HCT116 (cell line): ENCODE measurements at regions not wholly inside any gene's neighbourhood (a gene's known extent, or its start where the extent isn't known, plus 50 kb on each side); places are given as distances from the start of the nearest gene placed in this dataset.

ENCODE experiments used
- ATAC-seq: fragments of 200-7000 bp; cut with Tn5 transposase; 2 replicates; pipeline ENCODE4 v1.9.1; 2020; ENCODE audit warnings: mild to moderate bottlenecking, moderate library complexity
- BruUV-seq: library from RNA; stranded (reverse); fragments of 400-500 nt; replicated peaks from 2 replicates; lab custom pipeline; 2021; lab: Mats Ljungman, UMichigan
- CTCF ChIA-PET: fragments of 300-600 bp; sonication (Branson Sonifier 250); formaldehyde crosslinking; loops from one replicate; lab custom pipeline; 2021; ENCODE audit warnings: antibody characterized with exemption; lab: Charles Lee
- POLR2A ChIA-PET: fragments of 300-600, 350-600 bp; sonication (Branson Sonifier 250); formaldehyde crosslinking; loops from one replicate; lab custom pipeline; 2021; ENCODE audit warnings: antibody characterized with exemption; lab: Charles Lee
- RAD21 ChIA-PET, 2 experiments: fragments of 300-600 bp; sonication (Branson Sonifier 250); formaldehyde crosslinking; loops; one replicate each; lab custom pipeline; 2023; ENCODE audit warnings: low total read pairs in 2 of 2; ENCODE audit not compliant: uncharacterized antibody in 2 of 2, unreplicated experiment in 2 of 2, low non-redundant PET in 1 of 2; lab: Charles Lee
- DNase-seq: peaks from one replicate; pipeline ENCODE4 v3.0.0-alpha.2; 2010; ENCODE audit warnings: low read depth, low spot score
- H2AFZ ChIP-seq: fragments of 200-600 bp; shearing (Covaris generic), sonication (generic); 2 replicates; pipeline ENCODE4 v1.6.1; 2017; ENCODE audit warnings: low read depth, mixed run types, mixed read lengths, antibody characterized with exemption, low read length; ENCODE audit not compliant: poor library complexity, severe bottlenecking
- H3K27ac ChIP-seq: 2 replicates; pipeline ENCODE4 v1.5.1; 2012; ENCODE audit warnings: low read depth, low read length
- H3K27me3 ChIP-seq: fragments of 200-600 bp; sonication (generic); 2 replicates; pipeline ENCODE4 v1.6.1; 2016; ENCODE audit warnings: mixed run types, low read length, mixed read lengths; ENCODE audit not compliant: insufficient read depth
- H3K36me3 ChIP-seq, 2 experiments: fragments of 200-500 bp in 1 of 2; fragments of 200-600 bp in 1 of 2; sonication (Bioruptor generic) in 1 of 2; sonication (generic) in 1 of 2; 2 replicates each; pipeline versions ENCODE4 v1.5.1 to v1.6.1; 2014 to 2016; ENCODE audit warnings: low read length in 2 of 2, inconsistent platforms in 1 of 2, mixed read lengths in 1 of 2, mixed run types in 1 of 2; ENCODE audit not compliant: insufficient read depth in 2 of 2, control insufficient read depth in 1 of 2
- H3K4me1 ChIP-seq, 2 experiments: fragments of 200-600 bp in 1 of 2; sonication (generic) in 1 of 2; 2 replicates each; pipeline versions ENCODE4 v1.5.1 to v1.6.1; 2012 to 2017; ENCODE audit warnings: low read length in 2 of 2, inconsistent platforms in 1 of 2, mild to moderate bottlenecking in 1 of 2, mixed read lengths in 1 of 2, mixed run types in 1 of 2, moderate library complexity in 1 of 2; ENCODE audit not compliant: insufficient read depth in 2 of 2, control insufficient read depth in 1 of 2
- H3K4me2 ChIP-seq: fragments of 200-600 bp; sonication (generic); 2 replicates; pipeline ENCODE4 v1.6.1; 2017; ENCODE audit warnings: mixed run types, low read length, mixed read lengths
- H3K4me3 ChIP-seq, 2 experiments: fragments of 200-600 bp in 1 of 2; sonication (generic) in 1 of 2; replicated peaks in 1 of 2; 2 replicates each; pipeline ENCODE4 v1.5.1; 2011 to 2016; ENCODE audit warnings: low read length in 2 of 2, control low read depth in 1 of 2, low read depth in 1 of 2, mild to moderate bottlenecking in 1 of 2, mixed read lengths in 1 of 2, mixed run types in 1 of 2
- H3K79me2 ChIP-seq: fragments of 200-600 bp; sonication (generic); 2 replicates; pipeline ENCODE4 v1.6.1; 2017; ENCODE audit warnings: mild to moderate bottlenecking, mixed run types, low read length, moderate library complexity, mixed read lengths; ENCODE audit not compliant: insufficient read depth
- H3K9ac ChIP-seq: fragments of 200-600 bp; sonication (generic); 2 replicates; pipeline ENCODE4 v1.6.1; 2016; ENCODE audit warnings: low read length, mixed read lengths
- H3K9me2 ChIP-seq: fragments of 200-600 bp; sonication (generic), shearing (Covaris generic); 2 replicates; pipeline ENCODE4 v1.6.1; 2017; ENCODE audit warnings: mixed run types, mild to moderate bottlenecking, moderate library complexity; ENCODE audit not compliant: insufficient read depth
- H3K9me3 ChIP-seq, 2 experiments: fragments of 200-500 bp in 1 of 2; fragments of 200-600 bp in 1 of 2; sonication (Bioruptor generic) in 1 of 2; sonication (generic) in 1 of 2; 2 replicates each; pipeline ENCODE4 v1.6.1; 2014 to 2017; ENCODE audit warnings: low read length in 2 of 2, mixed read lengths in 2 of 2, inconsistent platforms in 1 of 2, low read depth in 1 of 2, mild to moderate bottlenecking in 1 of 2, mixed run types in 1 of 2, moderate library complexity in 1 of 2; ENCODE audit not compliant: control insufficient read depth in 1 of 2, insufficient read depth in 1 of 2
- H4K20me1 ChIP-seq: fragments of 200-600 bp; sonication (generic), shearing (Covaris generic); 2 replicates; pipeline ENCODE4 v1.6.1; 2017; ENCODE audit warnings: mixed run types, mild to moderate bottlenecking, moderate library complexity; ENCODE audit not compliant: insufficient read depth
- ATF3 ChIP-seq: IDR thresholded peaks from 2 replicates; pipeline ENCODE4 v1.6.1; 2012
- CBX3 ChIP-seq: IDR thresholded peaks from 2 replicates; pipeline ENCODE4 v1.6.1; 2012; ENCODE audit warnings: low read depth
- CEBPB ChIP-seq: IDR thresholded peaks from 2 replicates; pipeline ENCODE4 v1.6.1; 2012; ENCODE audit warnings: low read depth
- EGR1 ChIP-seq: IDR thresholded peaks from 2 replicates; pipeline ENCODE4 v1.6.1; 2012; ENCODE audit warnings: low read depth
- ELF1 ChIP-seq: IDR thresholded peaks from 2 replicates; pipeline ENCODE4 v1.6.1; 2012; ENCODE audit warnings: low read depth, borderline replicate concordance
- EZH2 ChIP-seq: fragments of 200-600 bp; sonication (generic); IDR thresholded peaks from 2 replicates; pipeline ENCODE4 v1.6.1; 2017; ENCODE audit warnings: antibody characterized with exemption, mixed run types
- EZH2phosphoT487 ChIP-seq: fragments of 200-600 bp; IDR thresholded peaks from 2 replicates; pipeline ENCODE4 v1.6.1; 2018; ENCODE audit warnings: antibody characterized with exemption, borderline replicate concordance
- FOSL1 ChIP-seq: IDR thresholded peaks from 2 replicates; pipeline ENCODE4 v1.6.1; 2012; ENCODE audit warnings: low read depth
- MAX ChIP-seq: IDR thresholded peaks from 2 replicates; pipeline ENCODE4 v1.6.1; 2012
- POLR2A ChIP-seq: IDR thresholded peaks from 2 replicates; pipeline ENCODE4 v1.7.0; 2011; ENCODE audit warnings: borderline replicate concordance; ENCODE audit not compliant: insufficient read depth, insufficient read length; ENCODE audit errors: extremely low read depth
- REST ChIP-seq: IDR thresholded peaks from 2 replicates; pipeline ENCODE4 v1.6.1; 2012; ENCODE audit warnings: low read depth
- SIN3A ChIP-seq: IDR thresholded peaks from 2 replicates; pipeline ENCODE4 v1.6.1; 2012; ENCODE audit warnings: low read depth
- SP1 ChIP-seq: IDR thresholded peaks from 2 replicates; pipeline ENCODE4 v1.6.1; 2012; ENCODE audit warnings: low read depth
- SRF ChIP-seq: IDR thresholded peaks from 2 replicates; pipeline ENCODE4 v1.6.1; 2012; ENCODE audit warnings: low read depth
- TCF7L2 ChIP-seq: IDR thresholded peaks from 2 replicates; pipeline ENCODE4 v1.7.0; 2011; ENCODE audit warnings: borderline replicate concordance, inconsistent platforms; ENCODE audit not compliant: insufficient read depth, insufficient read length; ENCODE audit errors: extremely low read depth
- YY1 ChIP-seq: IDR thresholded peaks from 2 replicates; pipeline ENCODE4 v1.6.1; 2011; ENCODE audit warnings: low read length, low read depth, moderate library complexity, mild to moderate bottlenecking; ENCODE audit not compliant: insufficient replicate concordance; ENCODE audit errors: extremely low read depth
- ZBTB33 ChIP-seq: IDR thresholded peaks from 2 replicates; pipeline ENCODE4 v1.6.1; 2011; ENCODE audit warnings: mild to moderate bottlenecking, low read length, moderate library complexity; ENCODE audit not compliant: insufficient replicate concordance; ENCODE audit errors: extremely low read depth
- intact Hi-C: fragments of 100-400 bp; cut with micrococcal nuclease; formaldehyde crosslinking; loops from 2 replicates; pipeline ENCODE4 v1.10.0; 2022

- RAD21 ChIA-PET, result no interaction called here
- CTCF ChIA-PET, result no interaction called here
These were observed 1168.1 kb downstream of the OLFM4 start for GRCh38 chr13:54196684-54197083.

More at GRCh38 chr13:54196684-54197083, 1168.1 kb downstream of the OLFM4 start:
- no peaks in the 10 kb centered on the region for H3K27me3 ChIP-seq
- H3K9ac ChIP-seq, result no peak overlapping the region
- H3K4me1 ChIP-seq, result no peaks in the 10 kb centered on the region
- H3K27ac ChIP-seq, result no peak overlapping the region
- H3K9me2 ChIP-seq, result no peaks in the 10 kb centered on the region
- no peak overlapping the region for H2AFZ ChIP-seq
- H4K20me1 ChIP-seq, result no peaks in the 10 kb centered on the region
- no TSS peak for BruUV-seq
- no peaks in the 10 kb centered on the region for H3K36me3 ChIP-seq
- TF ChIP-seq SRF (no peak), SIN3A (no peak), SP1 (no peak), ATF3 (no peak), CEBPB (no peak), FOSL1 (no peak), TCF7L2 (no peak), REST (no peak), CBX3 (no peak), POLR2A (no peak), MAX (no peak), YY1 (no peak), EGR1 (no peak), ELF1 (no peak), EZH2phosphoT487 (no peak), ZBTB33 (no peak), EZH2 (no peak)
- DNase-seq (no peak), ATAC-seq (no peak)
- H3K4me3 ChIP-seq, result no peak overlapping the region
- POLR2A ChIA-PET, result no interaction called here
- no peak overlapping the region for H3K4me2 ChIP-seq
- H3K9me3 ChIP-seq, result peaks cover 15 to 18% of the 10 kb centered on the region in 2 experiments; a peak in 3 of 4 replicates
- intact Hi-C loops, result no loop called here
- H3K79me2 ChIP-seq, result no peaks in the 10 kb centered on the region
